Activated T-helper 9 cell treated with anti-CD3 and anti-CD28 coated beads, Interleukin-2, amount 50 U/mL, for 16 hours (primary cell): ENCODE measurements at regions not wholly inside any gene's neighbourhood (a gene's known extent, or its start where the extent isn't known, plus 50 kb on each side); places are given as distances from the start of the nearest gene placed in this dataset.

Experiments
- DNase-seq: peaks from one replicate; pipeline ENCODE4 v3.0.0-alpha.2; 2020; ENCODE audit warnings: low read depth

- DNase-seq, result no peak
Observed at GRCh38 chr18:2172881-2173280, 398.4 kb downstream of the METTL4 start.

- DNase-seq, result no peak
Observed at GRCh38 chr18:2173486-2173885, 397.8 kb downstream of the METTL4 start.

- no peak for DNase-seq
Observed at GRCh38 chr18:2178036-2178435, 393.3 kb downstream of the METTL4 start.

- no peak for DNase-seq
Observed at GRCh38 chr18:2179498-2180183, 391.7 kb downstream of the METTL4 start.

GRCh38 chr18:2180586-2180985 lies 390.7 kb downstream of the METTL4 start:
- DNase-seq, result no peak

GRCh38 chr18:2183432-2183831 lies 387.9 kb downstream of the METTL4 start:
- DNase-seq, result no peak

- DNase-seq, result no peak
Observed at GRCh38 chr18:2186967-2187366, 384.3 kb downstream of the METTL4 start.

- no peak for DNase-seq
Observed at GRCh38 chr18:2188258-2188657, 383.0 kb downstream of the METTL4 start.

GRCh38 chr18:2191180-2191790 lies 380.0 kb downstream of the METTL4 start:
- no peak for DNase-seq

- no peak for DNase-seq
Observed at GRCh38 chr18:2192562-2192961, 378.7 kb downstream of the METTL4 start.

GRCh38 chr18:2197946-2198345 lies 373.4 kb downstream of the METTL4 start:
- DNase-seq, result no peak

- no peak for DNase-seq
Observed at GRCh38 chr18:2199060-2199459, 372.2 kb downstream of the METTL4 start.

- no peak for DNase-seq
Observed at GRCh38 chr18:2201036-2201600, 370.2 kb downstream of the METTL4 start.

- no peak for DNase-seq
Observed at GRCh38 chr18:2204736-2205135, 366.6 kb downstream of the METTL4 start.

GRCh38 chr18:2207294-2207693 lies 364.0 kb downstream of the METTL4 start:
- DNase-seq, result no peak

GRCh38 chr18:2212598-2213205 lies 358.6 kb downstream of the METTL4 start:
- no peak for DNase-seq

GRCh38 chr18:2213905-2214304 lies 357.4 kb downstream of the METTL4 start:
- DNase-seq, result no peak

- DNase-seq, result no peak
Observed at GRCh38 chr18:2217356-2217755, 353.9 kb downstream of the METTL4 start.

GRCh38 chr18:2218101-2218500 lies 353.2 kb downstream of the METTL4 start:
- no peak for DNase-seq

GRCh38 chr18:2219706-2220105 lies 351.6 kb downstream of the METTL4 start:
- no peak for DNase-seq

GRCh38 chr18:2222270-2223185 lies 348.8 kb downstream of the METTL4 start:
- DNase-seq, result no peak

- no peak for DNase-seq
Observed at GRCh38 chr18:2223449-2223848, 347.9 kb downstream of the METTL4 start.
